ENCODE measurements at regions not wholly inside any gene's neighbourhood (a gene's known extent, or its start where the extent isn't known, plus 50 kb on each side); places are given as distances from the start of the nearest gene placed in this dataset.
"Not testable (repeated sequence)": the region's sequence is repeated elsewhere in the genome, so short reads cannot be mapped to it uniquely, and the experiment has no call there.

GRCh38 chr3:11739706-11740105 is 96.0 kb upstream of the VGLL4 start:
- DNase-seq (ENCODE audit: low spot score): no peak

- peak; percentile 56 for DNase-seq (ENCODE audit: low spot score)
Measured at GRCh38 chr3:11739123-11739522, 95.4 kb upstream of the VGLL4 start.

GRCh38 chr3:11737742-11738141 is 94.0 kb upstream of the VGLL4 start:
- no peak for DNase-seq (ENCODE audit: low spot score)

- peak; percentile 80 for DNase-seq (ENCODE audit: low spot score)
Measured at GRCh38 chr3:11736136-11736833, 92.6 kb upstream of the VGLL4 start.

- no peak for DNase-seq (ENCODE audit: low spot score)
Measured at GRCh38 chr3:11735638-11736037, 91.9 kb upstream of the VGLL4 start.

DNA sequence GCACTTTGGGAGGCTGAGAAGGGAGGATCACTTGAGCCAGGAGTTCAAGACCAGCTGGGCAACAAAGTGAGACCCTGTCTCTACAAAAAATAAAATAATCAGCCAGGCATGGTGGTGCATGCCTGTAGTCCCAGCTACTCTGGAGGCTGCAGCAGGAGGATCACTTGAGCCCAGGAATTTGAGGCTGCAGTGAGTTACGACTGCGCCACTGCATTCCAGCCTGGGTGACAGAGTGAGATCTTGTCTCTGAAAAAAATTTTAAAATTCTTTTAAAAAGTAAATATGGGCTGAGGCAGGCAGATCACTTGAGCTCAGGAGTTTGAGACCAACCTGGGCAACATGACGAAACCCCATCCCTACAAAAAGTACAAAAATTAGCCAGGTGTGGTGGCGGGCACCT is 91.4 kb upstream of the VGLL4 start:
- DNase-seq (ENCODE audit: low spot score): not testable (repeated sequence)

GRCh38 chr3:11733914-11734313 is 90.2 kb upstream of the VGLL4 start:
- no peak for DNase-seq (ENCODE audit: low spot score)

- no peak for DNase-seq (ENCODE audit: low spot score)
Measured at GRCh38 chr3:11727207-11727606, 83.5 kb upstream of the VGLL4 start.

DNA sequence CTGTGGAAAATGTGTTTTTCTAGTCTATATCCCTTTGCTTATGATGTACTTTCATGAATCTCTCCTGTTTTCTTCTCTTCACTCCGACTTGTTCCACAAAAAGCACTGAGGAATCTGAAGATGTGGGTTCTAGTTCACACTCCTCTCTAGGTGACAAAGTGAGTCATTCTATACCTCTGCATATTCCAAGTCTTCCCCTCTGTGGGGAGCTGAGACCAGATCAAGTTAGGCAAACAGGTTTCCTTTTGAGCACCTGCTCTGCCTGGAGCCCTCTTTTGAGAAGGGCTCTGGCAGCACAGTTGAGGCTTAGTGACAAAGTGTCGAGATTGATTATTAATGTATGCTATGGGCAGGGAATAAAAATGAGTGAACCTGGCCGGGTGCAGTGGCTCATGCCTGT is 82.4 kb upstream of the VGLL4 start:
- DNase-seq (ENCODE audit: low spot score): no peak

- DNase-seq (ENCODE audit: low spot score): not testable (repeated sequence)
Measured at GRCh38 chr3:11725340-11725641, 81.6 kb upstream of the VGLL4 start.

DNA sequence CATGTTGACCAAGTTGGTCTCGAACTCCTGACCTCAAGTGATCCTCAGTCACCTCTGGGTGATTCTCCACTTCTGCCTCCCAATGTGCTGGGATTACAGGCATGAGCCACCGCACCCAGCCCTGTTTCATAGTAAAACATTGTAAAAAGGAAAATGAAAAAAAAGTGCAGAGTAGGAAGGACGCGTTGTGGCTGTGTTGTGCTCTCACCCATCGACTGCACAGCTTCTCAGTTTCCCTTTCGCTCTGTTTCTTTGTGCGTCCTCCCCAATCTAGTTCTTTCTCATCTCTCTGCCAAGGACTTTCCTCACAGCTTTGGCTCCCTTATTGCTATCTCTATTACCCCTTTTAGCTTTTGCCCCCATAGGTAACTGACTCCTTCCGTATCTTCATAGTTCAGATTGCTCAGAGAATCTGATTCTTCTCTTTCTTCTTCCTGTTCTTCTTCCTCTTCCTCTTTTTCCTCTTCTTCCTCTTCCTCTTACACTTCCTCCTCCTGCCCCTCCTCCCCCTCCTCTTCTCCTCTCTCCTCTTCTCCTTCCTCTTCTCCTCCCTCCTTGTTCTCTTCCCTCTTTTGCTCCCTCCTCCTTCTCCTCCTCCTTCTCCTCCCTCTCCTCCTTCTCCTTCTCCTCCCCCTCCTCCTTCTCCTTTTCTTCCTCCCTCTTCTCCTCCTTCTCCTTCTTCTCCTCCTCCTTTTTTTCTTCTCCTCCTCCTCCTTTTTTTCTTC is 81.1 kb upstream of the VGLL4 start:
- no peak for DNase-seq (ENCODE audit: low spot score)

GRCh38 chr3:11721479-11721878 is 77.8 kb upstream of the VGLL4 start:
- no peak for DNase-seq (ENCODE audit: low spot score)

GRCh38 chr3:11720917-11721411 is 77.2 kb upstream of the VGLL4 start:
- no peak for DNase-seq (ENCODE audit: low spot score)

GRCh38 chr3:11720304-11720898 is 76.7 kb upstream of the VGLL4 start:
- DNase-seq (ENCODE audit: low spot score): peak; percentile 44

DNA sequence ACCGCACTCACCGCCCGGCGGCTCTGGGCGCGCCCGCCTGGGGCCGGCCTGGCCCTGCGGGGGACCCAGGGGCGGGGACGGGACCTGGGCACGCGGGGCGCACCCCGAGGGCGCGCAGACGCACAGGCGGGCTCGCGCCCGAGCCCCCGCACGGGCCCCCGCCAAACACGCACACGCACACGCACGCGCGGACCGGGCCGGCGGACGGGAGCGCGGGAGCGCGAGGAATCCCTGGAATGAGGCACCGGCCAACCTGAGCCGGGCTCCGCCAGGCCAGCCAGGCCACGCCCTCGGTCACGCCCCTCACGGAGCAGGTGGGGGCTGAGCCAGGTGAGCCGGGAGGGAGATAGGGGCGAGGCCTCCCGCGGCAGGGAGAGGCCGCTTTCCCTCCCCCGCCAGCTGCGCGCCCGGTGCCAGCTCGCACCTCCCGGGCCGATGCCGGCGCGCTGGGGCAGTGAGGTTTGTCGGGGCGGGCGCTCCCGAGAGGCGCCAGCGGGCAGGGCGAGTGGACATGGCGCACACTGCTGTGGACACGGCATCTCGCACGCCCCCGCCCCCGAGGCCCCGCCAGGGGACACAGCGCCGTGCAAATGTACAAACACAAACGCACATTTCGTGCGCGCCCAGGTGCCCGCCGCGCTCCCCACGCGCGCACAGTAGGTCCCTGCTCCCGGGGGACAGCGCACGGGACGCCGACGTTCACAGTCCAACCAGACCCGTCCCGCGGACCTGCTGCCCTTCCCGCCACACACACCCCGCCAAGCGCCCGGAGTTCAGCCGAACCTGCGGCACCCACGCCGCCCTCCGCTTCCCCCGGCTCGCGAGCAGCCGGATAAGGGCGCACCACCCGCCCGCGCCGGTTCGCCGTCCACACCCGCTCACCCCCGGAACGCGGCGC is 75.9 kb upstream of the VGLL4 start:
- DNase-seq (ENCODE audit: low spot score): no peak

DNA sequence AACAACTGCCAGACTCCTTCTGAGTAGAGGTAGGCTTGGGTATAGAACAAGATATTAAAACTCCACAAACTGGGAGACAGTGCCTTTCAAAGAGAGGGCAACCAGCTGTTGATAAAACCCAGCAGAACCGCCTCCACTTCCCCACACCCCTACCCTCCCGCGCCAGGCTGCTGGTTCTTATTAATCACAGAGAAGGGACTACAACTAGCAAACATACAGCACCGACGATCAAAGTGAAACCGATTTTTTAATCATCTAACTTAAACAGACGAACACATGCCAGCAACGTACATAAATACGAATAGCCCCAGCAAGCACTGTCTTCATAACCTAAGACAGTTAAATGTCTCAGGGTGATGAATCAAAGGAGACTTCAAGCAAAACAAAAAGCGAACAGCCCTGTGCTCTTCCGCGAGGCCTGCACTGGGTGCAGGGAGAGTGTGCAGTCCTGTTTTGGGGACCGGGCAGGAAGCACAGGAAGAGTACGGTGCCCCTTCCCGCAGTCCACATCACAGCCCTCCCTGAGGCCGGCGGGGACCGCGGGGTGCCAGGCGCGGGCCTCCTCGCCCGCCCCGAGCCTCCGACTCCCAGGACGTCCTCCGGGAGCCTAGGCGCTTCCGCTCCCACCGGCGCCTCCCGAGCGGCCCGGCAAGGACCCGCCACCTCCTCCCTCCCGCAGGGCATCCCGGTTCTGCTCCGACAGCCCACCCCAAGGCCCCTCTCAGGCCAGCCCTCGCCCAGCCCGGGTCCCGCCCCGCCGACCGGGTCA is 75.1 kb upstream of the VGLL4 start:
- DNase-seq (ENCODE audit: low spot score): no peak

DNA sequence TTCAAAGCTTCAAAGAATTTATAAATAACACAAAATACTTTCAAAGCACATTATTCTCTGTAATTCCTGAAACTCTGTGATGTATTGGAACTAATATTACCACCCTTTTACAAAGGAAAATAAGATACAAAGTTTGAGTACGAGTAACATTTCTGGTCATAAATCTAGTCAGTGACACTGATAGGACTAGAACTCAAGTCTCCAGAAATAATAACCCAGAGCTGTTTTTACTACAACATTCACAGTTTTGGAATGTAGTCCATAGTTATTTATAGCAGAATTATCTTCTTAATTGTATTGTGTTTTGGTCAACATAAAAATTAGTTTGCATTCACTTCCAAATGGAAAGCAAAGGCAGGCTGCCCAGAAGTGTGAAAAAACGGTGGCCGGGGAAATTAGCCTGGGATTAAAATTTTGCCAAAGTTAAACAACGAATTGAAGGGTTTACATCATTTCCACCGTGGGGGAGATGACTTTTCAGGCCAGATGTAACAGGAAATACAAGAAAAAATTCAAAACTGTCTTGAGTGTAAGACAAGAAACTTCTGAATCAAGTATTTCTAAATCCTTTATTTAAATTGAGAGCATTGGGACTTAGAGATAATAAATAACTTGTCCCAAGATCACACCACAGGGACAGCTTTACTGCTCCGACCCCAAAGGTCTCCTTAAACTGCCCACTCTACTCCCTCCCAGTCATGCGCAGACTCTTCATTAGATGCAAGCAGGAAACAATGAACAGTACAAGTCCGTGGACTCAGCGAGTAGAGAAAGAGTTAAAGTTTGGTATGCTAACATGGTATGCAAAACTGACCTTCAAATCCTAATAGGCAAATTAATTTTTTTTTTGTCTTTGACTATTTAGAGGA is 74.3 kb upstream of the VGLL4 start:
- no peak for DNase-seq (ENCODE audit: low spot score)

DNA sequence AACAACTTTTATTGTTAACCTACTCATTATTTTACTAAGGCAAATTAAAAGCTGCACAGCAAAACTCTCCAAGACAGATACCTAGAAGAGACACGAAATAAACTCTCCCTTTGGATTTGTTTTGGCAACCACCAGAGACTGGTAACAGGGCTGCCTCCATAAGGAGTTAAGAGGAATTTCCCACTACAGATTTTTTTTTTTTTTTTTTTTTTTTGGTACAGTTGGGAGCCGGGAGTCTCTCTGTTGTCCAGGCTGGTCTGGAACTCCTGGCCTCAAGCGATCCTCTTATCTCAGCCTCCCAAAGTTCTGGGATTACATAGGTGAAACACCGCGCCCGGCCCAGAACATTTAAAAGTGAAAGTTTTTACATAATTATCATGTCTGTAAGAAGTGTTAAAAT is 73.6 kb upstream of the VGLL4 start:
- no peak for DNase-seq (ENCODE audit: low spot score)

DNA sequence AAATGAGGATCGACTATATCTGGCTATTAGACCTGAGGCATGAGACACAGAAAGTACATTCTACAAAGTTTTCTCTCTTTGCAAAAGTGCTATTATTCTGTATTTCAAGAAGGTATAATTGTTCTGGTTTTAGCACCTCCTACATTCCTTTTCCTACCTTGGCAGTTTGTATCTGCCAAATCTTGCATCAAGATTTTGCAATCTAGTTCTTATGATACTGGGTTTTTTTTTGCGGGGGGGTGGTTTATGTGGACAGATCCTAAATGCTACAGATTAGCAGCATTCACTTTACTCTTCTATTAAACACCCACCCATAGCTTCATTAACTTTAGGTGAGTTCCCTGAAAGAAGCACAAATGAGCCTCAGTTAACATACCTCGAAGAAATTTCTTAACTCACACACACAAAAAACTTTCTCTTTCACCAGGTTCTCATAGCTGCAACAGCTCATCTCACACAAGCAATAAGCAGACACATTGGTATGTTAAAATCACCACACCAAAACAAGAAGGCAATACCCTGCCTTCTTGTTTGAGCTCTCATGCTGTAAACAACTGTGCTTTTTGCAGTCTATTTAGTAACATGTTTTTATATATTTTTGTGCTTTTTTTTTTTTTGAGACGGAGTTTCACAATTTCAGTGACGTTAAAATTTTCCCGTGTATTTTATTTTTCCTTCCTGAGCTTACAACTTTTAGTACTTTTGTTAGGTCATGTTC is 73.0 kb upstream of the VGLL4 start:
- DNase-seq (ENCODE audit: low spot score): no peak

DNA sequence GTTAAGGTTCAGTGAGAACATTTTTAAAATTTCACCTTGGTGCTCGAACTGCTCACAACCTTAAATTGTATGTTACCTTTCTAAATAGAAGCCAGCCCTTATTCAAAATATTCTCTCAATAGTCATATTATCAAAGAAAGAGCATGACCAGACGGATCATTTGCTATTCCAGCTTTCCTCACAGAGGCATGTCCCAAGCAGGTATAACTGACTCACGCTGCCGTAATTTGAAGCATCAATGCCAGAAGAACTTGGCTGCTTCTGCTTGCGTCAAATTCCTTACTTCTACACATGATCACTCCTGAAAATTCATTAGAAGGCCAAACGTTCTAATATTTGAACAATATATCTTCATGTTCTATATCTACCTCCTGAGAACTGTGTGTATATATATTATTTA is 69.5 kb upstream of the VGLL4 start:
- DNase-seq (ENCODE audit: low spot score): no peak
